Liver (tissue), 7 donors: ENCODE measurements at regions not wholly inside any gene's neighbourhood (a gene's known extent, or its start where the extent isn't known, plus 50 kb on each side); places are given as distances from the start of the nearest gene placed in this dataset.
A peak's percentile ranks its signal among the peaks of the same experiment; 100 is the strongest.

ENCODE experiments used
- DNase-seq: peaks from one replicate; pipeline ENCODE4 v3.0.0-alpha.2; 2017; ENCODE audit warnings: low spot score
- H3K27ac ChIP-seq, 2 donors: one replicate each; pipeline ENCODE4 v1.7.0; 2013; ENCODE audit warnings: inconsistent platforms in 2 of 2, low read length in 2 of 2, control low read depth in 1 of 2, low read depth in 1 of 2, mild to moderate bottlenecking in 1 of 2
- H3K27me3 ChIP-seq, 4 donors: one replicate each; pipeline versions ENCODE4 v1.6.1 to v1.7.0; 2013; ENCODE audit warnings: low read length in 3 of 4, inconsistent platforms in 1 of 4, mild to moderate bottlenecking in 1 of 4, moderate library complexity in 1 of 4; ENCODE audit not compliant: control insufficient read depth in 4 of 4, insufficient read depth in 4 of 4
- H3K36me3 ChIP-seq, 4 donors: one replicate each; pipeline versions ENCODE4 v1.6.1 to v1.7.0; 2013; ENCODE audit warnings: low read length in 3 of 4, mild to moderate bottlenecking in 3 of 4, low read depth in 1 of 4, moderate library complexity in 1 of 4; ENCODE audit not compliant: control insufficient read depth in 4 of 4, insufficient read depth in 3 of 4
- H3K4me1 ChIP-seq, 4 donors: one replicate each; pipeline versions ENCODE4 v1.6.1 to v1.7.0; 2013; ENCODE audit warnings: low read length in 3 of 4, mild to moderate bottlenecking in 3 of 4, moderate library complexity in 1 of 4; ENCODE audit not compliant: control insufficient read depth in 4 of 4, insufficient read depth in 4 of 4
- H3K4me3 ChIP-seq, 3 donors: one replicate each; pipeline versions ENCODE4 v1.6.1 to v1.7.0; 2013; ENCODE audit warnings: low read length in 3 of 3, control low read depth in 1 of 3, low read depth in 1 of 3, mild to moderate bottlenecking in 1 of 3
- H3K9ac ChIP-seq, 2 donors: one replicate each; pipeline ENCODE4 v1.7.0; 2013; ENCODE audit warnings: low read length in 2 of 2, mild to moderate bottlenecking in 2 of 2, moderate library complexity in 2 of 2, control low read depth in 1 of 2, low read depth in 1 of 2
- H3K9me3 ChIP-seq, 4 donors: one replicate each; pipeline versions ENCODE4 v1.6.1 to v1.7.0; 2013; ENCODE audit warnings: low read length in 3 of 4; ENCODE audit not compliant: control insufficient read depth in 4 of 4
- FOXA2 ChIP-seq: IDR thresholded peaks from 2 replicates; pipeline ENCODE4 v1.6.1; 2016; ENCODE audit warnings: antibody characterized with exemption
- GABPA ChIP-seq, 2 donors: IDR thresholded peaks in 1 of 2; conservative IDR thresholded peaks in 1 of 2; 2 replicates each; pipeline ENCODE4 v1.6.1; 2016; ENCODE audit warnings: antibody characterized with exemption in 2 of 2, mild to moderate bottlenecking in 1 of 2, moderate library complexity in 1 of 2
- HNF4A ChIP-seq, 2 donors: conservative IDR thresholded peaks; 2 replicates each; pipeline ENCODE4 v1.6.1; 2016; ENCODE audit warnings: antibody characterized with exemption in 2 of 2, mild to moderate bottlenecking in 2 of 2
- HNF4G ChIP-seq: IDR thresholded peaks from 2 replicates; pipeline ENCODE4 v1.6.1; 2016; ENCODE audit warnings: antibody characterized with exemption
- JUND ChIP-seq, 2 donors: IDR thresholded peaks; 2 replicates each; pipeline ENCODE4 v1.6.1; 2016; ENCODE audit warnings: antibody characterized with exemption in 2 of 2
- NR2F2 ChIP-seq: IDR thresholded peaks from 2 replicates; pipeline ENCODE4 v1.6.1; 2016; ENCODE audit warnings: antibody characterized with exemption
- RXRA ChIP-seq, 2 donors: IDR thresholded peaks; 2 replicates each; pipeline ENCODE4 v1.6.1; 2017 to 2018; ENCODE audit warnings: antibody characterized with exemption in 2 of 2, mild to moderate bottlenecking in 1 of 2
- SP1 ChIP-seq: IDR thresholded peaks from 2 replicates; pipeline ENCODE4 v1.6.1; 2018; ENCODE audit warnings: antibody characterized with exemption, mild to moderate bottlenecking
- TAF1 ChIP-seq: conservative IDR thresholded peaks from 2 replicates; pipeline ENCODE4 v1.6.1; 2016; ENCODE audit warnings: antibody characterized with exemption, mild to moderate bottlenecking
- YY1 ChIP-seq: IDR thresholded peaks from 2 replicates; pipeline ENCODE4 v1.6.1; 2016; ENCODE audit warnings: antibody characterized with exemption, mild to moderate bottlenecking
- WGBS: extraction: QIAGEN DNeasy Blood & Tissue Kit; methylation state at CpG from one replicate; pipeline ENCODE4 v1.1.7; 2013; 5-methylcytosine and 5-hydroxymethylcytosine counted together
- TF ChIP-seq, protein P1 (sequence below): IDR thresholded peaks from 2 replicates; pipeline ENCODE4 v1.6.1; 2016; ENCODE audit warnings: antibody characterized with exemption
- TF ChIP-seq, protein P2 (sequence below): IDR thresholded peaks from 2 replicates; pipeline ENCODE4 v1.6.1; 2016; ENCODE audit warnings: antibody characterized with exemption
- TF ChIP-seq, protein P3 (sequence below): IDR thresholded peaks from 2 replicates; pipeline ENCODE4 v1.6.1; 2016; ENCODE audit warnings: antibody characterized with exemption
- donor health status: healthy.
- donor health status: healthy.
- donor health status: healthy.
- donor health status: healthy.

DNA sequence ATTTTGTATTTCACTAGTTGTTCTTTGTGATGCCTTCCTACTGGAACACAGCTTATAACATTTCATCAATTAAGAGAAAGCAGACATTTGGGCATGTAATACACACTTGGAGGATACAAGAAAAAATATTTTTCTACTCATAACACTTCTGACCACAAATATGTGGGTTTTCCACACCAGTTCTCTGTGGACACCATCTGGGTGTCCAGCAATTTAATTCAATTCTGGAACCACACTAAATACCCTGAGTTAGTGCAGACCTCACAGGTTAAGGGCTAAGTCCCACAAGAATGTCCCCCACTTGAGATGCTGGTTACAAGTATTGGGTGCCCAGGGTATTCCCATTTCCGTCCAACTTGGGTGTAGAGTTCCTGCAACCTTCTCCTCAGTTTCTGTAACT, 91.1 kb upstream of the SKOR2 start:
- H3K9ac ChIP-seq = no peak overlapping the region
- WGBS = 63% methylated on average over 1 of the region's 1 CpG
- H3K27me3 ChIP-seq = no peaks in the 10 kb centered on the region
- H3K36me3 ChIP-seq = no peaks in the 10 kb centered on the region
- no peak overlapping the region for H3K27ac ChIP-seq
- H3K4me1 ChIP-seq = no peaks in the 10 kb centered on the region
- no peaks in the 10 kb centered on the region for H3K9me3 ChIP-seq
- DNase-seq = no peak
- H3K4me3 ChIP-seq = no peak overlapping the region
- no peak for TF ChIP-seq YY1
- TF ChIP-seq JUND (IDR thresholded peaks at IDR 0.05) = no peak
- no peak for TF ChIP-seq FOXA2
- TF ChIP-seq, protein P1, sequence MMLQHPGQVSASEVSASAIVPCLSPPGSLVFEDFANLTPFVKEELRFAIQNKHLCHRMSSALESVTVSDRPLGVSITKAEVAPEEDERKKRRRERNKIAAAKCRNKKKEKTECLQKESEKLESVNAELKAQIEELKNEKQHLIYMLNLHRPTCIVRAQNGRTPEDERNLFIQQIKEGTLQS = no peak
- TF ChIP-seq RXRA (IDR thresholded peaks at IDR 0.05) = no peak
- TF ChIP-seq TAF1 = no peak
- TF ChIP-seq SP1 = no peak
- no peak for TF ChIP-seq NR2F2
- no peak for TF ChIP-seq GABPA (IDR thresholded peaks at IDR 0.05 in 1 of 2, conservative IDR thresholded peaks at IDR 0.05 in 1 of 2)
- TF ChIP-seq, protein P2, sequence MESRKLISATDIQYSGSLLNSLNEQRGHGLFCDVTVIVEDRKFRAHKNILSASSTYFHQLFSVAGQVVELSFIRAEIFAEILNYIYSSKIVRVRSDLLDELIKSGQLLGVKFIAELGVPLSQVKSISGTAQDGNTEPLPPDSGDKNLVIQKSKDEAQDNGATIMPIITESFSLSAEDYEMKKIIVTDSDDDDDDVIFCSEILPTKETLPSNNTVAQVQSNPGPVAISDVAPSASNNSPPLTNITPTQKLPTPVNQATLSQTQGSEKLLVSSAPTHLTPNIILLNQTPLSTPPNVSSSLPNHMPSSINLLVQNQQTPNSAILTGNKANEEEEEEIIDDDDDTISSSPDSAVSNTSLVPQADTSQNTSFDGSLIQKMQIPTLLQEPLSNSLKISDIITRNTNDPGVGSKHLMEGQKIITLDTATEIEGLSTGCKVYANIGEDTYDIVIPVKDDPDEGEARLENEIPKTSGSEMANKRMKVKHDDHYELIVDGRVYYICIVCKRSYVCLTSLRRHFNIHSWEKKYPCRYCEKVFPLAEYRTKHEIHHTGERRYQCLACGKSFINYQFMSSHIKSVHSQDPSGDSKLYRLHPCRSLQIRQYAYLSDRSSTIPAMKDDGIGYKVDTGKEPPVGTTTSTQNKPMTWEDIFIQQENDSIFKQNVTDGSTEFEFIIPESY = no peak

DNA sequence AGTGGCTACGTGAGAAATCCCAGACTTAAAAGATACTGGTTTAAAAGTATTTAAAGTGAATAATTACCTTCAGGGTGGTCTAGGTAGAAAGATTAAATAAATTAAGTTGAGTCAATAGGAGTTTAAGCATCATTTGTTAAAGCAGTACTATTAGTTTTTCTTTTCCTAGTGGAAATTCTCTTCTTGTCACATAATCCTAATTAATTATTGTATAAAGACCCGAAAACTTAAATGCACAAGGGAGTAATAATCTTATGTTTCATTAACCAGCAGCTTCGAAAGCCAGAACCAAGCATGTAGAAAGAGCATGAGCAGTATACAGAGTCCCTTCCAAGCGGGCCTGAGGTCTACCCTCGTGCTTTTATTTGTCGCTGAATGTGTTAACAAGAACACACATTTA, 90.2 kb upstream of the SKOR2 start:
- H3K9ac ChIP-seq = no peak overlapping the region

DNA sequence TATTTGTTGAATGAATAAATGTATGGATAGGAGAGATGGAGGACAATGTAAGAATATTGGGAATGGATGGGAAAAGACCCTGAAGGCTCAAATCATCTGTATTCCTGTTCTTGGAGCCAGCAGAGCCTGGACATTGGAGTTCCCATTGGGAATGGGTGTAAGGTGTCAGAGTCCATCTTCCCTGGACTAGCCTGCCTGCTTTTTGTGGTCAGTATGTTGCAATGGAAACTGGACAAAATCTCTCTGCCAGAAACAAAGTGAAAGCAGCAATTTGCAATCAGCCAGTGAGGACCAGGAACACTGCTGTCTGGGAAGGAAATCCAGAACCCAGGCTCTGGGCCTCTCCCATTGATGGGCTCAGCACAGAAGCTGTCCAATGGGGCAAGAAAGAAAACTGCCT, 83.5 kb upstream of the SKOR2 start:
- peak; percentile 68 to 70 for TF ChIP-seq HNF4A (conservative IDR thresholded peaks at IDR 0.05)
- TF ChIP-seq HNF4G = peak; percentile 30
- TF ChIP-seq SP1 = peak; percentile 12
- TF ChIP-seq, protein P1 = no peak
- Histone ChIP-seq H3K9me3 (no peaks in the 10 kb centered on the region), H3K4me3 (no peak overlapping the region), H3K9ac (no peak overlapping the region), H3K4me1 (no peaks in the 10 kb centered on the region), H3K36me3 (no peaks in the 10 kb centered on the region), H3K27me3 (peaks cover 0 to 2% (median 0%) of the 10 kb centered on the region in 4 donors), H3K27ac (no peak overlapping the region)
- DNase-seq = no peak

More for the DNA sequence above, 90.2 kb upstream of the SKOR2 start:
- Histone ChIP-seq H3K9me3 (no peaks in the 10 kb centered on the region), H3K27ac (no peak overlapping the region), H3K4me1 (no peaks in the 10 kb centered on the region), H3K27me3 (no peaks in the 10 kb centered on the region), H3K36me3 (no peaks in the 10 kb centered on the region), H3K4me3 (no peak overlapping the region)
- DNase-seq = no peak
- TF ChIP-seq, protein P3, sequence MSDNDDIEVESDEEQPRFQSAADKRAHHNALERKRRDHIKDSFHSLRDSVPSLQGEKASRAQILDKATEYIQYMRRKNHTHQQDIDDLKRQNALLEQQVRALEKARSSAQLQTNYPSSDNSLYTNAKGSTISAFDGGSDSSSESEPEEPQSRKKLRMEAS = no peak
- TF ChIP-seq, protein P1 = no peak
- 68% methylated on average over 6 of the region's 6 CpGs for WGBS
